ENCODE measurements at regions not wholly inside any gene's neighbourhood (a gene's known extent, or its start where the extent isn't known, plus 50 kb on each side); places are given as distances from the start of the nearest gene placed in this dataset.

GRCh38 chr1:58250587-58250948 is 296.0 kb downstream of the OMA1 start:
- Histone ChIP-seq H3K9me3 (ENCODE audit: control insufficient read depth in 4 of 4, low read length in 3 of 4) (no peaks in the 10 kb centered on the region), H3K27me3 (ENCODE audit: control insufficient read depth in 4 of 4, insufficient read depth in 4 of 4, low read length in 3 of 4) (peaks cover 0 to 8% (median 6%) of the 10 kb centered on the region in 4 donors), H3K36me3 (ENCODE audit: control insufficient read depth in 4 of 4, insufficient read depth in 3 of 4, low read depth in 1 of 4, low read length in 3 of 4) (peaks cover 0 to 1% (median 0%) of the 10 kb centered on the region in 4 donors), H3K4me1 (ENCODE audit: control insufficient read depth in 4 of 4, insufficient read depth in 4 of 4, low read length in 3 of 4) (peaks cover 3 to 23% (median 18%) of the 10 kb centered on the region in 4 donors), H3K9ac (ENCODE audit: low read depth in 1 of 2, low read length in 2 of 2) (no peak overlapping the region), H3K27ac (ENCODE audit: low read depth in 1 of 2, low read length in 2 of 2) (no peak overlapping the region), H3K4me3 (ENCODE audit: low read depth in 1 of 3, low read length in 3 of 3) (peak overlapping the region in 1 of 3 donors; percentile 49)
- DNase-seq (ENCODE audit: low spot score), result no peak
- TF ChIP-seq CTCF (IDR thresholded peaks at IDR 0.05; ENCODE audit: low read depth, low read length, missing input control) (no peak), RAD21 (IDR thresholded peaks at IDR 0.05) (no peak), RXRA (IDR thresholded peaks at IDR 0.05) (no peak), HNF4G (IDR thresholded peaks at IDR 0.05) (no peak), TAF1 (conservative IDR thresholded peaks at IDR 0.05) (no peak), YY1 (IDR thresholded peaks at IDR 0.05) (no peak), ATF3 (IDR thresholded peaks at IDR 0.05) (no peak), MAX (IDR thresholded peaks at IDR 0.05) (no peak)
- 31% methylated on average over 9 of the region's 9 CpGs for WGBS

- Histone ChIP-seq H3K9ac (ENCODE audit: low read depth in 1 of 2, low read length in 2 of 2) (no peak overlapping the region), H3K27ac (ENCODE audit: low read depth in 1 of 2, low read length in 2 of 2) (no peak overlapping the region), H3K4me3 (ENCODE audit: low read depth in 1 of 3, low read length in 3 of 3) (peak overlapping the region; percentile 35 to 55 (median 49)), H3K9me3 (ENCODE audit: control insufficient read depth in 4 of 4, low read length in 3 of 4) (no peaks in the 10 kb centered on the region), H3K27me3 (ENCODE audit: control insufficient read depth in 4 of 4, insufficient read depth in 4 of 4, low read length in 3 of 4) (peaks cover 0 to 8% (median 6%) of the 10 kb centered on the region in 4 donors), H3K36me3 (ENCODE audit: control insufficient read depth in 4 of 4, insufficient read depth in 3 of 4, low read depth in 1 of 4, low read length in 3 of 4) (peaks cover 0 to 1% (median 0%) of the 10 kb centered on the region in 4 donors), H3K4me1 (ENCODE audit: control insufficient read depth in 4 of 4, insufficient read depth in 4 of 4, low read length in 3 of 4) (peaks cover 3 to 23% (median 18%) of the 10 kb centered on the region in 4 donors)
- WGBS, result 2% methylated on average over 81 of the region's 81 CpGs
- TF ChIP-seq RAD21 (IDR thresholded peaks at IDR 0.05) (peak; percentile 49), NR2F2 (IDR thresholded peaks at IDR 0.05) (no peak)
- DNase-seq (ENCODE audit: low spot score), result no peak
Observed at GRCh38 chr1:58249737-58250586, 296.6 kb downstream of the OMA1 start.

- Histone ChIP-seq H3K27ac (ENCODE audit: low read depth in 1 of 2, low read length in 2 of 2) (no peak overlapping the region), H3K27me3 (ENCODE audit: control insufficient read depth in 4 of 4, insufficient read depth in 4 of 4, low read length in 3 of 4) (peaks cover 0 to 8% (median 6%) of the 10 kb centered on the region in 4 donors), H3K9me3 (ENCODE audit: control insufficient read depth in 4 of 4, low read length in 3 of 4) (no peaks in the 10 kb centered on the region), H3K36me3 (ENCODE audit: control insufficient read depth in 4 of 4, insufficient read depth in 3 of 4, low read depth in 1 of 4, low read length in 3 of 4) (peaks cover 0 to 1% (median 0%) of the 10 kb centered on the region in 4 donors), H3K9ac (ENCODE audit: low read depth in 1 of 2, low read length in 2 of 2) (no peak overlapping the region), H3K4me3 (ENCODE audit: low read depth in 1 of 3, low read length in 3 of 3) (peak overlapping the region; percentile 35 to 55 (median 49)), H3K4me1 (ENCODE audit: control insufficient read depth in 4 of 4, insufficient read depth in 4 of 4, low read length in 3 of 4) (peaks cover 3 to 23% (median 18%) of the 10 kb centered on the region in 4 donors)
- TF ChIP-seq JUND (IDR thresholded peaks at IDR 0.05) (no peak), ATF3 (IDR thresholded peaks at IDR 0.05) (no peak), FOXA2 (IDR thresholded peaks at IDR 0.05) (no peak), SP1 (IDR thresholded peaks at IDR 0.05) (no peak), YY1 (IDR thresholded peaks at IDR 0.05) (no peak), REST (IDR thresholded peaks at IDR 0.05) (no peak)
- WGBS, result 4% methylated on average over 14 of the region's 14 CpGs
- no peak for DNase-seq (ENCODE audit: low spot score)
Observed at GRCh38 chr1:58249388-58249736, 297.2 kb downstream of the OMA1 start.

All from liver (tissue), 8 donors.